AG10803 (cell line): ENCODE measurements at regions not wholly inside any gene's neighbourhood (a gene's known extent, or its start where the extent isn't known, plus 50 kb on each side); places are given as distances from the start of the nearest gene placed in this dataset.
A peak's percentile ranks its signal among the peaks of the same experiment; 100 is the strongest.

Experiments
- DNase-seq: peaks from one replicate; pipeline ENCODE4 v3.0.0; 2010; ENCODE audit warnings: low read depth
- H3K4me3 ChIP-seq: 2 replicates; pipeline ENCODE4 v1.5.1; 2011; ENCODE audit warnings: mild to moderate bottlenecking, low read length, control low read depth
- CTCF ChIP-seq: conservative IDR thresholded peaks from 2 replicates; pipeline ENCODE4 v1.5.1; 2011; ENCODE audit warnings: mild to moderate bottlenecking, low read length, control low read depth, inconsistent platforms

GRCh38 chr2:237150186-237150585, 64.5 kb downstream of the COPS8 start:
- TF ChIP-seq CTCF: no peak
- DNase-seq: no peak
- H3K4me3 ChIP-seq: no peak overlapping the region

GRCh38 chr2:237150831-237151375, 65.2 kb downstream of the COPS8 start:
- no peak for DNase-seq
- H3K4me3 ChIP-seq: no peak overlapping the region
- no peak for TF ChIP-seq CTCF

DNA sequence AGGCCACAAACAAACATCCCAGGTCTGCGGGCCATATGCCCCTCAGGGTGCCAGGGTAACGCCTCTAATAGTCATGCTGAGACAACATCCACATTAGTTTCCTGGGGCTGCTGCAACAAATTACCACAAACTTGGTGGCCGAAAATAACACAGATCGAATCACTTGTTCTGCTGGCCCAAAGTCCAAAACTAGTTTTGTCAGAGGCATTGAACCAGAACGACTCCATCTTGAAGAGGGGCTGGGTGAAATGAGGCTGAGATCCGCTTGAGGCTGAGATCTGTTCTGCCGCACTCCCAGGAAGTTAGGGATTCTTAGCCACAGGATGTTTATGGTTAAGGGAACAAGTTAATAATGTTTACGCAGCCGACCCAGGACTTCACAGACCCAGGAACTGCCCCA, 66.7 kb downstream of the COPS8 start:
- H3K4me3 ChIP-seq: no peak overlapping the region
- no peak for TF ChIP-seq CTCF
- DNase-seq: no peak

GRCh38 chr2:237153181-237153580, 67.5 kb downstream of the COPS8 start:
- no peak for DNase-seq
- TF ChIP-seq CTCF: no peak
- no peak overlapping the region for H3K4me3 ChIP-seq

DNA sequence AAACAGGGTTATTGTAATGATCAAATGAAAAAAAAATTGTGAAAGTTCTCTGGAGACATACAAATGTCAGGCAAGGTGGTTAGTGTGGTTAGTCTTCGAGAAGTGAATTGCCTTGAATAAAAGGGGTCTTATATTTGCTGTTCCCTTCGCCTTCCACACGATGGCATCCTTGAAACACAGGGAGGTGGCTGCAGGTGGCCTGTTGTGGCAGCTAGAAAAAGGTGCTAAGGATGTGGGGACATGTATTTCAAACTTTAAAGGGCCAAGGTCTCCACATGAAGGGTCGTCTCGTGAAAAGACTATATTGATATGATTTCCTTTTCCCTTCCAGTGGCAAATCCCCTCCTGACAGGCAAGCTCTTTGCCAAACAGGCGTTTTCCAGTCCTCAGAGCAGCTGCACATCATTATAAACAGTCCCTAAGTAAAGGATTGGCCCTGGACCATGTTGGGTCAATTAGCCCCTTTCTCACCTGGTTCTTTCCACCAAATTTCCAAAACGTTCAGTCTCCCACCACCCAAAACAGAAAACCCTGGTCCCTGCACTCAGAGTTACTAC, 68.5 kb downstream of the COPS8 start:
- TF ChIP-seq CTCF: peak; percentile 84
- no peak overlapping the region for H3K4me3 ChIP-seq
- peak; percentile 66 for DNase-seq

GRCh38 chr2:237154884-237155851, 69.5 kb downstream of the COPS8 start:
- no peak for TF ChIP-seq CTCF
- no peak for DNase-seq
- H3K4me3 ChIP-seq: no peak overlapping the region
